ENCODE measurements at regions not wholly inside any gene's neighbourhood (a gene's known extent, or its start where the extent isn't known, plus 50 kb on each side); places are given as distances from the start of the nearest gene placed in this dataset.

GRCh38 chr12:98406378-98406777 lies 109.0 kb upstream of the TMPO start:
- TF ChIP-seq, protein P1, sequence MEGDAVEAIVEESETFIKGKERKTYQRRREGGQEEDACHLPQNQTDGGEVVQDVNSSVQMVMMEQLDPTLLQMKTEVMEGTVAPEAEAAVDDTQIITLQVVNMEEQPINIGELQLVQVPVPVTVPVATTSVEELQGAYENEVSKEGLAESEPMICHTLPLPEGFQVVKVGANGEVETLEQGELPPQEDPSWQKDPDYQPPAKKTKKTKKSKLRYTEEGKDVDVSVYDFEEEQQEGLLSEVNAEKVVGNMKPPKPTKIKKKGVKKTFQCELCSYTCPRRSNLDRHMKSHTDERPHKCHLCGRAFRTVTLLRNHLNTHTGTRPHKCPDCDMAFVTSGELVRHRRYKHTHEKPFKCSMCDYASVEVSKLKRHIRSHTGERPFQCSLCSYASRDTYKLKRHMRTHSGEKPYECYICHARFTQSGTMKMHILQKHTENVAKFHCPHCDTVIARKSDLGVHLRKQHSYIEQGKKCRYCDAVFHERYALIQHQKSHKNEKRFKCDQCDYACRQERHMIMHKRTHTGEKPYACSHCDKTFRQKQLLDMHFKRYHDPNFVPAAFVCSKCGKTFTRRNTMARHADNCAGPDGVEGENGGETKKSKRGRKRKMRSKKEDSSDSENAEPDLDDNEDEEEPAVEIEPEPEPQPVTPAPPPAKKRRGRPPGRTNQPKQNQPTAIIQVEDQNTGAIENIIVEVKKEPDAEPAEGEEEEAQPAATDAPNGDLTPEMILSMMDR (IDR thresholded peaks at IDR 0.05) = no peak
- TF ChIP-seq POLR2AphosphoS5 (IDR thresholded peaks at IDR 0.05) (no peak), POLR2A (IDR thresholded peaks at IDR 0.05) (no peak)

Data from breast epithelium (tissue), 3 donors.